PC-3 (cell line): ENCODE measurements at regions not wholly inside any gene's neighbourhood (a gene's known extent, or its start where the extent isn't known, plus 50 kb on each side); places are given as distances from the start of the nearest gene placed in this dataset.

Experiments used
- ATAC-seq: fragments of 200-7000 bp; cut with Tn5 transposase; 2 replicates; pipeline ENCODE4 v1.9.1; 2020; ENCODE audit warnings: mild to moderate bottlenecking, moderate library complexity
- BruUV-seq: library from RNA; stranded (reverse); fragments of 400-500 nt; replicated peaks from 2 replicates; lab custom pipeline; 2021; lab: Mats Ljungman, UMichigan
- CTCF ChIA-PET: fragments of 300-600 bp; sonication (Branson Sonifier 250); formaldehyde crosslinking; loops from one replicate; lab custom pipeline; 2022; ENCODE audit warnings: antibody characterized with exemption; lab: Charles Lee
- POLR2A ChIA-PET: fragments of 300-600 bp; sonication (Branson Sonifier 250); formaldehyde crosslinking; loops from one replicate; lab custom pipeline; 2022; ENCODE audit warnings: antibody characterized with exemption; ENCODE audit not compliant: unreplicated experiment; lab: Charles Lee
- DNase-seq: peaks from one replicate; pipeline ENCODE4 v3.0.0-alpha.2; 2015
- H2AFZ ChIP-seq: fragments of 300-600 bp; sonication (generic); 2 replicates; pipeline ENCODE4 v1.6.0; 2016; ENCODE audit warnings: antibody characterized with exemption, low read length
- H3F3A ChIP-seq: fragments of 300-600 bp; sonication (generic); one replicate; pipeline ENCODE4 v1.6.0; 2017; ENCODE audit warnings: antibody characterized with exemption, low read length, control low read depth, mild to moderate bottlenecking; ENCODE audit not compliant: unreplicated experiment
- H3K27ac ChIP-seq: fragments of 300-600 bp; sonication (generic); 2 replicates; pipeline ENCODE4 v1.5.1; 2016; ENCODE audit warnings: mild to moderate bottlenecking, low read length
- H3K27me3 ChIP-seq: fragments of 300-600 bp; sonication (generic); 2 replicates; pipeline ENCODE4 v1.6.1; 2016; ENCODE audit warnings: low read length, mixed read lengths
- H3K36me3 ChIP-seq: fragments of 300-600 bp; sonication (generic); 2 replicates; pipeline ENCODE4 v1.6.1; 2016; ENCODE audit warnings: low read depth, mixed run types, low read length, mixed read lengths
- H3K4me1 ChIP-seq: fragments of 300-600 bp; sonication (generic); 2 replicates; pipeline ENCODE4 v1.5.1; 2016; ENCODE audit warnings: low read length; ENCODE audit not compliant: insufficient read depth
- H3K4me2 ChIP-seq: fragments of 300-600 bp; sonication (generic); 2 replicates; pipeline ENCODE4 v1.6.0; 2016; ENCODE audit warnings: low read length
- H3K4me3 ChIP-seq: fragments of 300-600 bp; sonication (generic); 2 replicates; pipeline ENCODE4 v1.5.1; 2016; ENCODE audit warnings: mild to moderate bottlenecking, low read length, mixed read lengths
- H3K79me2 ChIP-seq: fragments of 300-600 bp; sonication (generic); 2 replicates; pipeline ENCODE4 v1.6.1; 2017; ENCODE audit warnings: low read length, mixed read lengths
- H3K9ac ChIP-seq: fragments of 300-600 bp; sonication (generic); 2 replicates; pipeline ENCODE4 v1.6.0; 2016; ENCODE audit warnings: mild to moderate bottlenecking, low read length
- H3K9me2 ChIP-seq: fragments of 300-600 bp; sonication (generic); replicated peaks from 2 replicates; pipeline ENCODE4 v1.6.1; 2016; ENCODE audit warnings: mixed run types, low read length, mixed read lengths
- H3K9me3 ChIP-seq: fragments of 300-600 bp; sonication (generic); 2 replicates; pipeline ENCODE4 v1.6.1; 2016; ENCODE audit warnings: low read length, mixed read lengths
- H4K20me1 ChIP-seq: fragments of 300-600 bp; sonication (generic); 2 replicates; pipeline ENCODE4 v1.6.1; 2016; ENCODE audit warnings: low read length, mixed read lengths
- EZH2 ChIP-seq: fragments of 300-600 bp; sonication (generic); IDR thresholded peaks from one replicate; pipeline ENCODE4 v1.6.1; 2017; ENCODE audit warnings: antibody characterized with exemption, mild to moderate bottlenecking, low read length; ENCODE audit not compliant: unreplicated experiment
- EZH2phosphoT487 ChIP-seq: fragments of 300-600 bp; sonication (generic); IDR thresholded peaks from 2 replicates; pipeline ENCODE4 v1.6.1; 2018; ENCODE audit warnings: mild to moderate bottlenecking, antibody characterized with exemption, low read length, borderline replicate concordance
- intact Hi-C: fragments of 100-400 bp; cut with micrococcal nuclease; formaldehyde crosslinking; loops from 2 replicates; pipeline ENCODE4 v1.9.0; 2023
- TF ChIP-seq, protein P1 (sequence below): fragments of 300-600 bp; sonication (generic); conservative IDR thresholded peaks from 2 replicates; pipeline ENCODE4 v1.5.1; 2017; ENCODE audit warnings: antibody characterized with exemption, low read depth, mild to moderate bottlenecking, low read length

GRCh38 chr18:77461062-77461688 lies 211.5 kb downstream of the GALR1 start:
- Histone ChIP-seq H3K9me3 (no peaks in the 10 kb centered on the region), H2AFZ (no peak overlapping the region), H3K27me3 (peaks cover 14% of the 10 kb centered on the region; the same call in 1 of the 2 replicates), H3K4me2 (no peak overlapping the region), H3K36me3 (no peaks in the 10 kb centered on the region), H4K20me1 (no peaks in the 10 kb centered on the region), H3K27ac (no peak overlapping the region), H3F3A (no peaks in the 10 kb centered on the region), H3K79me2 (no peaks in the 10 kb centered on the region), H3K4me1 (no peaks in the 10 kb centered on the region), H3K9me2 (no peaks in the 10 kb centered on the region), H3K9ac (no peak overlapping the region), H3K4me3 (no peak overlapping the region)
- ChIA-PET CTCF (no interaction called here), POLR2A (no interaction called here)
- DNase-seq (no peak), ATAC-seq (no peak)
- intact Hi-C loops, result no loop called here
- BruUV-seq, result no TSS peak
- no peak for TF ChIP-seq EZH2
- TF ChIP-seq, protein P1, sequence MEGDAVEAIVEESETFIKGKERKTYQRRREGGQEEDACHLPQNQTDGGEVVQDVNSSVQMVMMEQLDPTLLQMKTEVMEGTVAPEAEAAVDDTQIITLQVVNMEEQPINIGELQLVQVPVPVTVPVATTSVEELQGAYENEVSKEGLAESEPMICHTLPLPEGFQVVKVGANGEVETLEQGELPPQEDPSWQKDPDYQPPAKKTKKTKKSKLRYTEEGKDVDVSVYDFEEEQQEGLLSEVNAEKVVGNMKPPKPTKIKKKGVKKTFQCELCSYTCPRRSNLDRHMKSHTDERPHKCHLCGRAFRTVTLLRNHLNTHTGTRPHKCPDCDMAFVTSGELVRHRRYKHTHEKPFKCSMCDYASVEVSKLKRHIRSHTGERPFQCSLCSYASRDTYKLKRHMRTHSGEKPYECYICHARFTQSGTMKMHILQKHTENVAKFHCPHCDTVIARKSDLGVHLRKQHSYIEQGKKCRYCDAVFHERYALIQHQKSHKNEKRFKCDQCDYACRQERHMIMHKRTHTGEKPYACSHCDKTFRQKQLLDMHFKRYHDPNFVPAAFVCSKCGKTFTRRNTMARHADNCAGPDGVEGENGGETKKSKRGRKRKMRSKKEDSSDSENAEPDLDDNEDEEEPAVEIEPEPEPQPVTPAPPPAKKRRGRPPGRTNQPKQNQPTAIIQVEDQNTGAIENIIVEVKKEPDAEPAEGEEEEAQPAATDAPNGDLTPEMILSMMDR, result no peak
- no peak for TF ChIP-seq EZH2phosphoT487

DNA sequence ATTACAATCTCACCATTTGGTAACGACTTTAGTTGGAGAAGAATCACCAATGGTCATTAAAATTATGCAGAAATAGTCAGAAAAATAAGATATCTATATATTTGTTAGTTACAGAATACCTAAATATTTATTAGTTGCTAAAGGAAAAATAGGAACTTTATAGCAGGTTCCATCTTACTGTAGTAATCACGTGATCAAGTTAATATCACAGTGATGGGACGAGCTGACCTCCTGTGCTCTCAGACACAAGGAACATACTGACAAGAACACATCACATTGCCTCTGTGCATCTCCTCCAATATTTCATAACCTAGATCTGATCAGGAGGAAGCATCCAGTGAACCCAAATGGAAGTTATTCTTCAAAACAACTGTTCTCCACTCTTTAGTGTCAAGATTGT lies 215.3 kb downstream of the GALR1 start:
- Histone ChIP-seq H3K4me1 (no peaks in the 10 kb centered on the region), H3K4me3 (no peak overlapping the region), H3K4me2 (no peak overlapping the region), H3K27me3 (peaks cover 14% of the 10 kb centered on the region; the same call in 1 of the 2 replicates), H3K9me2 (no peaks in the 10 kb centered on the region), H3K79me2 (no peaks in the 10 kb centered on the region), H2AFZ (no peak overlapping the region), H3K9ac (no peak overlapping the region), H3F3A (no peaks in the 10 kb centered on the region), H3K36me3 (no peaks in the 10 kb centered on the region), H3K27ac (no peak overlapping the region), H4K20me1 (no peaks in the 10 kb centered on the region), H3K9me3 (no peaks in the 10 kb centered on the region)
- POLR2A ChIA-PET, result no interaction called here
- intact Hi-C loops, result no loop called here
- ATAC-seq (no peak), DNase-seq (no peak)
- CTCF ChIA-PET, result no interaction called here
- BruUV-seq, result no TSS peak
- TF ChIP-seq, protein P1, result no peak
- TF ChIP-seq EZH2phosphoT487 (no peak), EZH2 (no peak)

- Histone ChIP-seq H2AFZ (no peak overlapping the region), H3K79me2 (no peaks in the 10 kb centered on the region), H3K27me3 (0 out of 2 replicates have a peak, but pooled peaks cover 8% of the 10 kb centered on the region), H3F3A (no peaks in the 10 kb centered on the region), H3K4me1 (no peaks in the 10 kb centered on the region), H3K27ac (no peak overlapping the region), H3K9me3 (no peaks in the 10 kb centered on the region), H3K4me3 (no peak overlapping the region), H3K36me3 (no peaks in the 10 kb centered on the region), H3K4me2 (no peak overlapping the region), H4K20me1 (no peaks in the 10 kb centered on the region), H3K9me2 (no peaks in the 10 kb centered on the region), H3K9ac (no peak overlapping the region)
- no TSS peak for BruUV-seq
- no peak for ATAC-seq
- TF ChIP-seq EZH2phosphoT487, result no peak
- TF ChIP-seq EZH2, result no peak
- TF ChIP-seq, protein P1, result no peak
- DNase-seq, result no peak
- intact Hi-C loops, result no loop called here
- CTCF ChIA-PET, result no interaction called here
- POLR2A ChIA-PET, result no interaction called here
These were observed 217.2 kb downstream of the GALR1 start for GRCh38 chr18:77466890-77467289.
